Adrenal gland (tissue), 9 donors: ENCODE measurements at regions not wholly inside any gene's neighbourhood (a gene's known extent, or its start where the extent isn't known, plus 50 kb on each side); places are given as distances from the start of the nearest gene placed in this dataset.
"Not testable (repeated sequence)": the region's sequence is repeated elsewhere in the genome, so short reads cannot be mapped to it uniquely, and the experiment has no call there.

Source experiments
- DNase-seq, 7 donors: peaks; one replicate each; pipeline ENCODE4 v3.0.0-alpha.2; 2019 to 2020
- H3K27ac ChIP-seq, 5 donors: fragments of 200-600 bp; sonication (generic) in 4 of 5; 1 replicate in 3 of 5; 2 replicates in 2 of 5; pipeline versions ENCODE4 v1.5.1 to v1.8.0; 2016 to 2020; ENCODE audit warnings: mild to moderate bottlenecking in 1 of 5
- H3K27me3 ChIP-seq: fragments of 200-600 bp; 2 replicates; pipeline ENCODE4 v1.8.0; 2021
- H3K36me3 ChIP-seq, 2 donors: fragments of 200-600 bp; replicated peaks in 1 of 2; 1 replicate in 1 of 2; 2 replicates in 1 of 2; pipeline versions ENCODE4 v1.5.1 to v1.8.0; 2018 to 2022
- H3K4me1 ChIP-seq, 2 donors: fragments of 200-600 bp; replicated peaks in 1 of 2; 1 replicate in 1 of 2; 2 replicates in 1 of 2; pipeline versions ENCODE4 v1.5.1 to v1.8.0; 2018 to 2021
- H3K4me3 ChIP-seq, 4 donors: fragments of 200-600 bp; sonication (generic) in 3 of 4; one replicate each; pipeline ENCODE4 v1.5.1; 2016 to 2018
- H3K9me3 ChIP-seq, 3 donors: fragments of 200-600 bp; sonication (generic) in 1 of 3; replicated peaks in 1 of 3; 1 replicate in 2 of 3; 2 replicates in 1 of 3; pipeline versions ENCODE4 v1.5.1 to v1.8.0; 2016 to 2021
- POLR2A ChIP-seq, 2 donors: fragments of 450-650 bp; IDR thresholded peaks; one replicate each; pipeline ENCODE4 v1.6.1; 2017; ENCODE audit warnings: antibody characterized with exemption in 2 of 2, mild to moderate bottlenecking in 2 of 2, moderate library complexity in 1 of 2
- WGBS, 4 donors: extraction: QIAGEN DNeasy Blood & Tissue Kit in 2 of 4; methylation state at CpG; one replicate each; pipeline versions ENCODE4 v1.1.5 to v1.1.7; 2013 to 2017; 5-methylcytosine and 5-hydroxymethylcytosine counted together
- intact Hi-C, 2 donors: fragments of 100-400 bp; cut with DNase I; formaldehyde crosslinking; loops; one replicate each; pipeline versions ENCODE4 v1.14.1 to v1.15.0; 2022 to 2023
- TF ChIP-seq, protein P1 (sequence below), 6 experiments: fragments of 450-650 bp in 4 of 6; fragments of 200-600 bp in 2 of 6; sonication (generic) in 1 of 6; IDR thresholded peaks; 1 replicate in 5 of 6; 2 replicates in 1 of 6; pipeline versions ENCODE4 v1.5.1 to v1.8.0; 2016 to 2021; ENCODE audit warnings: antibody characterized with exemption in 6 of 6, mild to moderate bottlenecking in 2 of 6, moderate library complexity in 1 of 6
- donor health status: healthy with polysubstance abuse.
- donor health status: Bipolar disorder and iron deficiency.
- donor health status: DM: yes; HTN: yes; CAD: no.
- donor health status: DM: no; HTN: no; CAD: no.
- donor health status: DM: no; HTN: no; CAD: no.

DNA sequence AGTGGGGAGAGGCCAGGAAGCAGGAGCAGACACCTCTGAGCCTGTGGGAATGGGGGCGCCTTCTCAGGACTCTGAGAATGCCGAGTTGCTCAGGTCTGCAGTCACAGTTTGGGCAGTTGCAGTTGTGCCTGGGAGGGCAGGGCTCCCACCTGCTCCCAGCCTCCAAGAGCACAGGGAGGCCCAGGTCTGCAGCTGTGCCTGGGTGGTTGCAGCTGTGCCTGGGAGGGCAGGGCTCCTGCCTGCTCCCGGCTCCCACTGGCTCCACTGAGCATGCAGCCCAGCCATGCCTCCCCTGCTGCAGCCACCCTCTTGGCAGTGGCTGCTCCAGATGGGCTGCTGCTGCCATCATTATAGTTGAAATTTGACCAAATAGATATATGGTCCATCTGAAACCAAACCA lies 1062.8 kb upstream of the ACO1 start:
- Histone ChIP-seq H3K9me3 (peaks cover 0 to 4% (median 0%) of the 10 kb centered on the region in 3 donors), H3K4me1 (no peaks in the 10 kb centered on the region), H3K4me3 (no peak overlapping the region), H3K27me3 (no peaks in the 10 kb centered on the region), H3K27ac (no peak overlapping the region), H3K36me3 (no peaks in the 10 kb centered on the region)
- no peak for DNase-seq
- TF ChIP-seq, protein P1, sequence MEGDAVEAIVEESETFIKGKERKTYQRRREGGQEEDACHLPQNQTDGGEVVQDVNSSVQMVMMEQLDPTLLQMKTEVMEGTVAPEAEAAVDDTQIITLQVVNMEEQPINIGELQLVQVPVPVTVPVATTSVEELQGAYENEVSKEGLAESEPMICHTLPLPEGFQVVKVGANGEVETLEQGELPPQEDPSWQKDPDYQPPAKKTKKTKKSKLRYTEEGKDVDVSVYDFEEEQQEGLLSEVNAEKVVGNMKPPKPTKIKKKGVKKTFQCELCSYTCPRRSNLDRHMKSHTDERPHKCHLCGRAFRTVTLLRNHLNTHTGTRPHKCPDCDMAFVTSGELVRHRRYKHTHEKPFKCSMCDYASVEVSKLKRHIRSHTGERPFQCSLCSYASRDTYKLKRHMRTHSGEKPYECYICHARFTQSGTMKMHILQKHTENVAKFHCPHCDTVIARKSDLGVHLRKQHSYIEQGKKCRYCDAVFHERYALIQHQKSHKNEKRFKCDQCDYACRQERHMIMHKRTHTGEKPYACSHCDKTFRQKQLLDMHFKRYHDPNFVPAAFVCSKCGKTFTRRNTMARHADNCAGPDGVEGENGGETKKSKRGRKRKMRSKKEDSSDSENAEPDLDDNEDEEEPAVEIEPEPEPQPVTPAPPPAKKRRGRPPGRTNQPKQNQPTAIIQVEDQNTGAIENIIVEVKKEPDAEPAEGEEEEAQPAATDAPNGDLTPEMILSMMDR (IDR thresholded peaks at IDR 0.05), result no peak
- intact Hi-C loops, result no loop called here
- 82 to 93% (median 90%) methylated on average over 3 of the region's 3 CpGs; no CpG with 5 or more reads in 1 of the 4 donors for WGBS, 4 donors

DNA sequence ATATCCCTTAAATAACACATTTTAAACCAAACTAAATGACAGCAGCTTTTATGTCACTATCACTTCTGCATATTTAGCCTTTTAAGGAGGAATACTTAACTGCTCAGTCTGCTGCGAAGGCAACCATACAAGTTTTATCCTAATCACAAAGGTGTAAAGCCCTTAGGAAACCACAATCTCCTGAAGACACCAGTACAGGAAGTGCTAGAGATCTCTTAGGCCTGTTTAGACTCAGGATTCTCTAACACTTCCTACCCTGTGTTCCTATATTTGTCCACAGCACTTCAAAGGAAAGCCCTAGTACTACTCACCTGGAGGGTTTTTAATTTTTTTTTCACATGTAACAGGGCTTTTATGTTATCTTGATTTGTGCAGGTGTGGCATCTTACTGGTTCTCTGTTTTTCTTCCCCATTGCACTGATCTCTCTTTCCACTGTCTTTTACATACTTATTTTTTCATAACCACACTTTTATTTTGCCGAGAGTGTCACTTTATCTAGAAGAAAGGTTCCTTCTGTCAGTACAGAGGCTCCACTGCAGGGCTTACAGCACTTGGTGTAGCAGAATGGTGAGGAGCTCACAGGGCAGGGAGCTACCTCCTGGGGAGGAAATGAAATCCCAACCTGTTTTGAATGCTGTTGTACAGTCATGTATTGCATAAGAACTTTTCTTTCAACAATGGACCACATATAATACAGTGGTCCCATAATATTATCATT lies 1060.6 kb upstream of the ACO1 start:
- Histone ChIP-seq H3K27me3 (no peaks in the 10 kb centered on the region), H3K27ac (no peak overlapping the region), H3K9me3 (no peaks in the 10 kb centered on the region), H3K4me1 (no peaks in the 10 kb centered on the region), H3K4me3 (no peak overlapping the region), H3K36me3 (no peaks in the 10 kb centered on the region)
- 78 to 92% (median 78%) methylated on average over 2 of the region's 2 CpGs for WGBS, 4 donors
- no peak for TF ChIP-seq POLR2A (IDR thresholded peaks at IDR 0.05)
- TF ChIP-seq, protein P1 (IDR thresholded peaks at IDR 0.05), result no peak
- intact Hi-C loops, result no loop called here
- DNase-seq, result no peak

DNA sequence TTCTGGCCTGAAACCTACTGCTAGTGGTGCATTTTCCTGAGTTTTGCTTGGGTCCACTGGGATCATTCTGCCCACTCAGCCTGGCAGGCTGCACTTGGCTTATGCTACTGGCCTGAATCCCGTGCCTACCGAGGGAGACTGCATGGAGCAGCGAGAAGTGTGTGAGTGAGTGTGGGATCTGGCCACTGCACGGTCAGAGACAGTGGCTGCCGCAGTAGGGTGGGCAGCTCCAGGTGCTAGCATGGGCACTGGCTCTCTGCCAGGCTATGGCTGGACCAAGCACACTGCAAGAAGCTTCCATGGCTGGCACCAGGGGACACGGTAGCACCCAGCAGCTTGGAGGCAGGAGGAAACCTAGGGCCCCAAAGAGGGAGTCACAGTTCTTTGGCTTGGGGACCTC lies 1058.7 kb upstream of the ACO1 start:
- no peak for DNase-seq

DNA sequence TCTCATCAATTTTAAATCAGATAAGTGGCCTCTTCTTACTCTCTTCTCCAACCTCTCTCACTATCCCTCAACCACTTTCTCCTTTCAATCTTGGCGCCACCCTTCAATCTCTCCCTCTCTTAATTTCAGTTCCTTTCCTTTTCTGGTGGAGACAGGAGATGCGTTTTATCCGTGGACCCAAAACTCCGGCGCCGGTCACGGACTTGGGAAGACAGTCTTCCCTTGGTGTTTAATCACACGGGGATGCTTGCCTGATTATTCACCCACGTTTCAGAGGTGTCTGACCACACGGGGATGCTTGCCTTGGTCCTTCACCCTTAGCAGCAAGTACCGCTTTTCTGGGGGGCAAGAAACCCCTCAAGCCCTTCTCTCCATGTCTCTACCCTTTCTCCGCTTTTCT lies 1057.6 kb upstream of the ACO1 start:
- H3K4me3 ChIP-seq, H3K27me3 ChIP-seq, H3K9me3 ChIP-seq, H3K27ac ChIP-seq, H3K4me1 ChIP-seq, DNase-seq, intact Hi-C loops, H3K36me3 ChIP-seq: not testable (repeated sequence)
- 84 to 92% (median 86%) methylated on average over 12 of the region's 12 CpGs for WGBS, 4 donors

More for the DNA sequence above, 1058.7 kb upstream of the ACO1 start:
- intact Hi-C loops, result no loop called here
- WGBS, 4 donors, result 83 to 92% (median 89%) methylated on average over 2 to 6 of the region's 6 CpGs
- Histone ChIP-seq H3K4me1 (no peaks in the 10 kb centered on the region), H3K36me3 (no peaks in the 10 kb centered on the region), H3K27me3 (no peaks in the 10 kb centered on the region), H3K9me3 (no peaks in the 10 kb centered on the region), H3K4me3 (no peak overlapping the region), H3K27ac (no peak overlapping the region)
- TF ChIP-seq POLR2A (IDR thresholded peaks at IDR 0.05), result no peak
- TF ChIP-seq, protein P1 (IDR thresholded peaks at IDR 0.05), result no peak
